ENCODE measurements at regions not wholly inside any gene's neighbourhood (a gene's known extent, or its start where the extent isn't known, plus 50 kb on each side); places are given as distances from the start of the nearest gene placed in this dataset.

DNA sequence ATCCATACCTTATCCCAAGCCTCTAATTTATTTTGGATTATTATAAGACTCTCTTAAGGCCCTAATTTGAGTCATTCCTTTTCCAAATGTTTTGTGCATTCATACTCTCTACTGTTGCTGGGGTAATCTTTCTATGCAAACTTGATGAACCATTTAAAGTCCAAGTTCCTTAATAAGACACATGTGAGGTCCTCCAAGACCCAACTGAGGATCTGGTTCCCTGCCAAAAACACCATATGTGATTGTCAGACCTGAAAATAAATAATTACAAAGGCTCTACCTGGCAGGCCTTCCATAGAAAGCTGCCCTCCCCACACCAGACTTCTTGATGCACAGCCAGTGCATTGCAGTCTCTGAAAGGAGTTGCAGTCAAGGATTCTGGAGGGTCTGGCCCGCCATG, 257.9 kb upstream of the AKR1E2 start:
- TF ChIP-seq CTCF (IDR thresholded peaks at IDR 0.05) (no peak), POLR2A (IDR thresholded peaks at IDR 0.05) (no peak)
